ENCODE measurements at regions not wholly inside any gene's neighbourhood (a gene's known extent, or its start where the extent isn't known, plus 50 kb on each side); places are given as distances from the start of the nearest gene placed in this dataset.

- no peaks in the 10 kb centered on the region for H3K4me1 ChIP-seq (ENCODE audit: insufficient read depth, low read length)
- no peak overlapping the region for H3K27ac ChIP-seq (ENCODE audit: low read depth, low read length)
- no peaks in the 10 kb centered on the region; the same call in 1 of the 2 replicates for H3K27me3 ChIP-seq (ENCODE audit: insufficient read depth, low read length)
- no peak overlapping the region for H3K9ac ChIP-seq (ENCODE audit: low read depth, low read length)
- no peak overlapping the region for H3K4me3 ChIP-seq (ENCODE audit: low read length)
- H3K36me3 ChIP-seq (ENCODE audit: insufficient read depth, low read length): no peaks in the 10 kb centered on the region
- no peaks in the 10 kb centered on the region for H3K9me3 ChIP-seq (ENCODE audit: insufficient read depth, low read depth, low read length)
- 88% methylated on average over 1 of the region's 1 CpG for WGBS
These were observed 129.2 kb downstream of the UNC5CL start for GRCh38 chr6:40909811-40910210.

DNA sequence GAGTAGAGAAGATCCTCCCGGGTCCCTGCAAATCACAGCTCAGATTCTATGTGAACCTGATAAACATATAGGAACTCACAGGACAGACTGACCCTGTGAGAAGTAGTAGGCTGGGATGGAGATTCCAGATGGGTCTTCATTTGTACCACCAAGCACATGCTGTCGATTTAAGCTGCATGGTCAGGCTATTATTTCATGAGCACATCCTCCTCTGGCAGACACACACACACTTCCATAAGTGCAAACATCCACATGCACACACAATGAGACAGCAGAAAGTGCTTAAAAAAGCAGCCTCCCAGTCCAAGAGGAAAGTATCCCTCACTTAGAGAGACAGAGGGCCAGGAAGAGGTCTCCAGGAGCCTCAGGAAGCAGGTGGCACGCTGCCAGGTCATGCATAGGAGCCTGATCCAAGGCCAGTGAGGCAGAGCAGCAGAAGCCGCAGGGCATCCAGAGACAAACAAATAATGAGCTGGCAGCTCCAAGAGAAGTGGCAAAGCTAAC lies 131.8 kb downstream of the UNC5CL start:
- Histone ChIP-seq H3K4me3 (ENCODE audit: low read length) (no peak overlapping the region), H3K9me3 (ENCODE audit: insufficient read depth, low read depth, low read length) (no peaks in the 10 kb centered on the region), H3K36me3 (ENCODE audit: insufficient read depth, low read length) (no peaks in the 10 kb centered on the region), H3K9ac (ENCODE audit: low read depth, low read length) (no peak overlapping the region), H3K27ac (ENCODE audit: low read depth, low read length) (no peak overlapping the region), H3K4me1 (ENCODE audit: insufficient read depth, low read length) (no peaks in the 10 kb centered on the region), H3K27me3 (ENCODE audit: insufficient read depth, low read length) (no peaks in the 10 kb centered on the region; the same call in 1 of the 2 replicates)
- 93% methylated on average over 4 of the region's 4 CpGs for WGBS

- Histone ChIP-seq H3K4me1 (ENCODE audit: insufficient read depth, low read length) (no peaks in the 10 kb centered on the region), H3K27ac (ENCODE audit: low read depth, low read length) (no peak overlapping the region), H3K4me3 (ENCODE audit: low read length) (no peak overlapping the region), H3K36me3 (ENCODE audit: insufficient read depth, low read length) (no peaks in the 10 kb centered on the region), H3K9ac (ENCODE audit: low read depth, low read length) (no peak overlapping the region), H3K9me3 (ENCODE audit: insufficient read depth, low read depth, low read length) (no peaks in the 10 kb centered on the region), H3K27me3 (ENCODE audit: insufficient read depth, low read length) (peaks cover 2% of the 10 kb centered on the region; the same call in 1 of the 2 replicates)
- 80% methylated on average over 3 of the region's 3 CpGs for WGBS
These were observed 132.3 kb downstream of the UNC5CL start for GRCh38 chr6:40906759-40907158.

- H3K36me3 ChIP-seq (ENCODE audit: insufficient read depth, low read length): no peaks in the 10 kb centered on the region
- no peak overlapping the region for H3K4me3 ChIP-seq (ENCODE audit: low read length)
- no peaks in the 10 kb centered on the region for H3K9me3 ChIP-seq (ENCODE audit: insufficient read depth, low read depth, low read length)
- H3K4me1 ChIP-seq (ENCODE audit: insufficient read depth, low read length): no peaks in the 10 kb centered on the region
- peaks cover 20% of the 10 kb centered on the region for H3K27me3 ChIP-seq (ENCODE audit: insufficient read depth, low read length)
- H3K9ac ChIP-seq (ENCODE audit: low read depth, low read length): no peak overlapping the region
- no peak overlapping the region for H3K27ac ChIP-seq (ENCODE audit: low read depth, low read length)
- WGBS: 84% methylated on average over 1 of the region's 2 CpGs
These were observed 134.3 kb downstream of the UNC5CL start for GRCh38 chr6:40904583-40905194.

GRCh38 chr6:40903456-40903855 lies 135.6 kb downstream of the UNC5CL start:
- no peak overlapping the region for H3K4me3 ChIP-seq (ENCODE audit: low read length)
- H3K9me3 ChIP-seq (ENCODE audit: insufficient read depth, low read depth, low read length): no peaks in the 10 kb centered on the region
- no peak overlapping the region for H3K9ac ChIP-seq (ENCODE audit: low read depth, low read length)
- H3K36me3 ChIP-seq (ENCODE audit: insufficient read depth, low read length): no peaks in the 10 kb centered on the region
- WGBS: 94% methylated on average over 1 of the region's 1 CpG
- no peak overlapping the region for H3K27ac ChIP-seq (ENCODE audit: low read depth, low read length)
- peaks cover 21% of the 10 kb centered on the region for H3K27me3 ChIP-seq (ENCODE audit: insufficient read depth, low read length)
- no peaks in the 10 kb centered on the region for H3K4me1 ChIP-seq (ENCODE audit: insufficient read depth, low read length)

DNA sequence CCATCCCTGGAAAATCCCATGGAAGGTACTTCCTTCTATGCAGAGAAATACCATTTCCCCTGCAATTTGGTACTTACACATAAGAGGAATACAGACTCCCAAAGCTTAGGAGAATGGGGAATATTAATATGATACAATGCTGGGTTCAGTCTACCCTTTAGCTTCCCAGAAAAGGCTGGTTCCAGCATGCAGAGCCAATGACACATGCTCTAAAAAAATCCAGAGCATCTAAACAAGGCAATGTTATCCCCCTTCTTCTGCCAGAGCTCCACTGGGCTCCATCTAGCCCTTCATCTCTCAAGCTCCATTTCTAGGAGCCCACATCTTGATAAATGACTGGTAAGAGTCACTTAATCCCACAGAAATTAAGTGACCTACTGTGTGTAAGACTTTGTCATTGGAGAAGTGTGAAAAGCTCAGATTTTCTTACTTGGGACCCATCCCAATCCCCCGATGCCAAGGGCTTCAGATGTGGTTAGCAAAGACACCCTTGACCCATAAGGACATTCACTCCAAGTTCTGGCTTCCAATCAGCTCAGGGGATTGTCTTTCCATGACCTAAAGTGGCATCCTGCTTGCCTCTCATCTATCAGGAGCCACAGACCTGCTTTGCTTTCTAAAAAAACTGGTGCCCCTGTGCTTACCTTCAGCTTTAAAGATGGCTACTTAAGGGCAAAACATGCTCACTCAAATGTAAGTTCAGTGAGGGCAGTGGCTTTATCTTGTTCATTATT lies 137.5 kb downstream of the UNC5CL start:
- Histone ChIP-seq H3K9me3 (ENCODE audit: insufficient read depth, low read depth, low read length) (no peaks in the 10 kb centered on the region), H3K9ac (ENCODE audit: low read depth, low read length) (no peak overlapping the region), H3K27ac (ENCODE audit: low read depth, low read length) (no peak overlapping the region), H3K4me3 (ENCODE audit: low read length) (no peak overlapping the region), H3K27me3 (ENCODE audit: insufficient read depth, low read length) (peaks cover 26% of the 10 kb centered on the region), H3K36me3 (ENCODE audit: insufficient read depth, low read length) (no peaks in the 10 kb centered on the region), H3K4me1 (ENCODE audit: insufficient read depth, low read length) (no peaks in the 10 kb centered on the region)
- 96% methylated on average over 1 of the region's 1 CpG for WGBS

DNA sequence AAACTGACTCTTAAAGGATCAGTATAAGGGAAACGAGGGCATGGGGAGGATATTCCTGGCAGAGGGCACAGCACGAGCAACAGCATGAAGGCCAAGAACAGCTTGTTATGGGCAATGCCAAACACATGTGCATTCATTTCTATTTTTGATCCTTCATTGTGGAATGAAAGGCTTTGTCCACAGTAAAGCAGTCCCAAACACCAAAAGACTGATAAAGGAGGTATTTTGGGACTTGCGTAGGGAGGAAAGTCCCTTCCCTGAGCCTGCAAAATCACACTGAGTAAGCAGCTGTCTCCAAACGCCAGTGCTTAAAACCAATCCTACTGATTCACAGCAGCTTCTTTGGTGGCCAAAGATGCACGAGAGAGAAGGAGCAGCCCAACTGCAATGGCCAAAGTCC lies 138.2 kb downstream of the UNC5CL start:
- 89% methylated on average over 5 of the region's 5 CpGs for WGBS
- H3K4me1 ChIP-seq (ENCODE audit: insufficient read depth, low read length): no peaks in the 10 kb centered on the region
- peaks cover 27% of the 10 kb centered on the region for H3K27me3 ChIP-seq (ENCODE audit: insufficient read depth, low read length)
- no peak overlapping the region for H3K27ac ChIP-seq (ENCODE audit: low read depth, low read length)
- no peak overlapping the region for H3K4me3 ChIP-seq (ENCODE audit: low read length)
- no peaks in the 10 kb centered on the region for H3K9me3 ChIP-seq (ENCODE audit: insufficient read depth, low read depth, low read length)
- H3K36me3 ChIP-seq (ENCODE audit: insufficient read depth, low read length): no peaks in the 10 kb centered on the region
- H3K9ac ChIP-seq (ENCODE audit: low read depth, low read length): no peak overlapping the region

DNA sequence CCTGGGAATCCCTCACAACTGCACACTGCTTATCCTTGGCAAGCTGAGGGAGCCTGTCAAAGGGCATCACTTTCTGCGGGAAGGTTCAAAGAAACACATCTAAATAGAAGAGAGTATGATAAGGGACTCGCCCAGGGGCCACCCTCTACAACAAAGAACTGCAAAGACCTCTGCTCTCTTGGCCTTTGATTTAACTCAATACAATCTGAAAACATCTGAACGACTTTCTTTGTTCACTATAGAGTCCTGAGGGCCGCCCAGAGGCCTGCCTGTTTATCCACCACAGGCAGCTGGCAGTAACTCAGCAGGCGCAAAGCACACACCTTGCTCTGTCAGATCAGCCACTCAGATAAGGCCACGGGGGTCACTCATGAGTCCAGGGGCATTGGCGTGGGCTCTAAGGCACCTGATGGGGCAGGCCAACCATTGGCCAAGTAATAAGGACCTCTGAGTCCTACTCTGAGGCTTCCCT lies 139.3 kb downstream of the UNC5CL start:
- Histone ChIP-seq H3K27me3 (ENCODE audit: insufficient read depth, low read length) (peaks cover 27% of the 10 kb centered on the region), H3K4me3 (ENCODE audit: low read length) (no peak overlapping the region), H3K9ac (ENCODE audit: low read depth, low read length) (no peak overlapping the region), H3K27ac (ENCODE audit: low read depth, low read length) (no peak overlapping the region), H3K36me3 (ENCODE audit: insufficient read depth, low read length) (no peaks in the 10 kb centered on the region), H3K4me1 (ENCODE audit: insufficient read depth, low read length) (no peaks in the 10 kb centered on the region), H3K9me3 (ENCODE audit: insufficient read depth, low read depth, low read length) (no peaks in the 10 kb centered on the region)
- WGBS: 54% methylated on average over 7 of the region's 7 CpGs

- Histone ChIP-seq H3K4me3 (ENCODE audit: low read length) (no peak overlapping the region), H3K4me1 (ENCODE audit: insufficient read depth, low read length) (no peaks in the 10 kb centered on the region), H3K9me3 (ENCODE audit: insufficient read depth, low read depth, low read length) (no peaks in the 10 kb centered on the region), H3K27me3 (ENCODE audit: insufficient read depth, low read length) (peaks cover 27% of the 10 kb centered on the region), H3K9ac (ENCODE audit: low read depth, low read length) (no peak overlapping the region), H3K27ac (ENCODE audit: low read depth, low read length) (no peak overlapping the region), H3K36me3 (ENCODE audit: insufficient read depth, low read length) (no peaks in the 10 kb centered on the region)
- 84% methylated on average over 1 of the region's 1 CpG for WGBS
These were observed 140.9 kb downstream of the UNC5CL start for GRCh38 chr6:40898073-40898472.

DNA sequence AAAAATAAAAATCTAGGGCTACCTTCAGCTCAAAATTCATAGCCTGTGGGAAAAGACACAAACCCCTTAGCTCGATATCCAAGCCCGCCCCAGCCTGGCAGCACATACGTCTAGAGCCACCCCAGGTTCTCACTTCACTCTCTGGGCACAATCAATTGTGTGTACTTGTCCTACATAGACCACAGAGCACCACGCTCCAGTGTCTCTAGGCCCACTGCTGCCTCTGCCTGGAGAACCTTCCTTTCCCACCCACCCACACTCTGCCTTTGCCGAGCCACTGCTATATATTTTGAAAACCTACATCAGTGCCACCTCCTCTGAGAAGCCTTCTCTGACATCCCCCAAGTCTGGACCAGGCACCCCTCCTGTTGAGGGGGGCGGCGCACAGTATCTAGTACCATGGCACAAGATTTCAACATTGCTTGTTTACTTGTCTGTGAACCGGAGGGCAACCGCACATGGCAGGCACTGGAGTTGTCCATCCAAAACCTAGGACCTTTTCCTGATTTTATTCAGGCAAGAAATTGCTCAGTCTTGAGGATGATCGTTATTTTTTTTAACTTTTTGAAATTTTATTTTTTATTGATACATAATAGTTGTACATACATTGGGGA lies 141.5 kb downstream of the UNC5CL start:
- WGBS: 95% methylated on average over 9 of the region's 10 CpGs
- no peak overlapping the region for H3K9ac ChIP-seq (ENCODE audit: low read depth, low read length)

DNA sequence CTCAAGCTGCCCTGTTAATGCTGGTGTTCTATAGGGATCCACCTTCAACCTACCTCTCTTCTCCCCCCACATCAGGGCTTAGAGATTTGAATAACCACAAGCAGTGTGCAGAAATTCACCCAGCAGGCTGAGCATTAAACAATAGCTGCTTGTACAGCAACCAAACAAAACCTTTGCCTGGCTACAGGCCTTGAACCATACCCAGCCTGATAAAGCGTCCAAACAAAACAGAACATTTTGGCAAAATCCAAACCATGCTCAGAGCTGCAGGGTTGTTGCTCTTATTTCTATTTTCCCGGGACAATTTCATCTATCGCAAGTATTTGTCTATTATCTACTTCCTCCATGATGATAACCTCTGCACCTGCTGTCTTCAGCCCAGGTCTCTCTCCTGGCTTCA lies 142.3 kb downstream of the UNC5CL start:
- Histone ChIP-seq H3K4me3 (ENCODE audit: low read length) (no peak overlapping the region), H3K9me3 (ENCODE audit: insufficient read depth, low read depth, low read length) (no peaks in the 10 kb centered on the region), H3K27ac (ENCODE audit: low read depth, low read length) (no peak overlapping the region), H3K9ac (ENCODE audit: low read depth, low read length) (no peak overlapping the region), H3K4me1 (ENCODE audit: insufficient read depth, low read length) (no peaks in the 10 kb centered on the region), H3K36me3 (ENCODE audit: insufficient read depth, low read length) (no peaks in the 10 kb centered on the region), H3K27me3 (ENCODE audit: insufficient read depth, low read length) (peaks cover 25% of the 10 kb centered on the region)
- 94% methylated on average over 3 of the region's 3 CpGs for WGBS

More for the DNA sequence above, 141.5 kb downstream of the UNC5CL start:
- H3K27me3 ChIP-seq (ENCODE audit: insufficient read depth, low read length): peaks cover 27% of the 10 kb centered on the region
- no peak overlapping the region for H3K27ac ChIP-seq (ENCODE audit: low read depth, low read length)
- no peaks in the 10 kb centered on the region for H3K4me1 ChIP-seq (ENCODE audit: insufficient read depth, low read length)
- no peaks in the 10 kb centered on the region for H3K9me3 ChIP-seq (ENCODE audit: insufficient read depth, low read depth, low read length)
- H3K4me3 ChIP-seq (ENCODE audit: low read length): no peak overlapping the region
- H3K36me3 ChIP-seq (ENCODE audit: insufficient read depth, low read length): no peaks in the 10 kb centered on the region
